Right renal cortex interstitium (tissue), 3 donors: ENCODE measurements at regions not wholly inside any gene's neighbourhood (a gene's known extent, or its start where the extent isn't known, plus 50 kb on each side); places are given as distances from the start of the nearest gene placed in this dataset.

Experiments
- DNase-seq, 3 donors: peaks; one replicate each; pipeline ENCODE4 v3.0.0-alpha.2; 2013; ENCODE audit warnings: low read depth in 3 of 3, low spot score in 2 of 3

DNA sequence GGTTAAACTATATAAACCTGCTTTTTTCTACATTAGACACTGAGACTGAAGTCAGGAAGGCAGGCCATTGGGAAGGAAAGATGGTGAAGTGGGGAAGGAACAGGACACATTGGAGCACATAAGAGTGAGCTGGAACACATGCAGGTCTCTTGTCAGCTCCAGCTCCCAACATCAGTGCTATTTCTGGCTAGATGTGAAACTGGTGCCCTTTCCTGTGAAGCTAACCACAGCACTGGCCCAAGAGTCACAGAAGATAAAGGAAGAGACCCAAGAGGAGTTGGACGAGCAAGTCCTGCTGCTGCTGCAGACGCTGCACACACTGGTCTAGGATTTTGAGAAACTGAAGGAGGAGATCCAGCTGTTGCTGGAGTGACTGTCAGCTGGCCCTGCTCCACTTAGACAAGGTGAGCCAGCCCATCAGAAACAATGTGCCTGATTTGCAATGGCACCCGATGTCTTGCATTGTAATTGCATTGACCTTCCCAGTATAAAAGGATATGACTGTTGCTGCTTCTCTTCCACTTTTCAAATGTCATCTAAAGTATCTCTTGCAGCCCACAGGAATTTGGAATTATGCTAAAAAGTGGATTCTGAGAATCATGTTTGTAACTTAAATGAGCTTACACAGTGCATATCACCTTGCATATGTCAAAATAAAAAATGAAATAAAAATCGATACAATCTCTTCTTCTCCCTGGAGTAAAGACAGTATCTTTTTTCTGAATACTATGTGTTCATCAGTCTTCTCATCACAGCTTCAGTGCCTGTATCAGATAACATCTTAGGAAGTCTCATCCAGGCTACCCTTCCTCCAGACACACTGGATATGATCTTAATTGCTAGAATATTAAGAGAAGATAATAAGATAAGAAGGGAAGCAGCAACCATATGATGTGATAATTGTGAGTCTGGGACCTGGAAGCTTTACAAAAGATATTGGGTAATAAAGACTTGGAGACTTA, 230.7 kb upstream of the SPRY2 start:
- DNase-seq: no peak

DNA sequence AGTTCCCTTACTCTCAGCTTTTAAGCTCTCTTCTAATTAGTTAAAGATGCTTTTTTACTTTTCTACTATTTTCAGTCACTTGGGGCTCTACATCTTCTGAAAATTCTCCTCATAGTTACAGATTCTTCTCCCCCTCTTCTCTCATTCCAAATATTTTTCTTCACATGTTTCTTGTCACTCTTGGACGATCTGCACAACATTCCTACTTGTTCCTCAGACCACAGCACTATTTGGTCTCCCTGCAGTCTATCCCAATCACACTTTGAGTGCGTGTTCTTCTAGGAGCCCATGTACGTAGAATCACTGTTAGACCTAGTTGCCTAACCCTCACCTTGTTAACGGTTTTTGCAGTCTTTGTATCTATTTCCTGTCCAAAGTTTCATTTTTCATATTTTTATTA, 222.5 kb upstream of the SPRY2 start:
- no peak for DNase-seq

DNA sequence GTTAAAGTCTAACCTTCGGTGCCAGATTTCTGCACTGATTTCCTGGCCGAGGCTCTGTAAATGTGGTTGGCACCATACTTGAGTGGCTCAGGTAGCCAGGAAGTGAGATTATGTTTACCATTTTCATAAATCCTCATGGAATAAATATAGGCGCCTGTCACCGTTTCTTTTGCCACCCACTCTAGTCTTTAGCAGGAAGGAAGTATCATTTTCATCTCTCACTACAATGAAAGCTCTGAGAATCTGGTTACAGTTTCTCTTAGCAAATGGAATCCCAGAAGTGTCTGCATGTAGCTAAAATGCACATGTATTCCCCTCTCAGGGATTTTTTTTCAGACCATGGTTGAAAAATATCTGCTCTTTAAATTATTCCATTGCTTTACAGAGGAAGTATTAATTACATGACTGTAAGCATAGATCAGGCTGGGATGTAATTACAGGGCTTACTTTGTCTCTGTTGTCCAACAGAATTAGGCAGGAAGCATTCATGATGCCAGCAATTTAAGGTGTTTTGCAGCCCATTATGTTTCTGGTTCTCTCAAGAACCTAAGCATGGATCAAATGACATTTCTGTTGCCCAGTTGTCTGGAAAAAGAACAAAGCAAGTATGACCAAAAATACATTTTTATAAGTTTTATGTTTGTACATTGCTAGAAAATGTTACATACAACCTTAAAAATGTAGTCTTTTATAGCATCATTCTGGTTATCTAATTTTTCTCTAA, 221.7 kb upstream of the SPRY2 start:
- DNase-seq: no peak

DNA sequence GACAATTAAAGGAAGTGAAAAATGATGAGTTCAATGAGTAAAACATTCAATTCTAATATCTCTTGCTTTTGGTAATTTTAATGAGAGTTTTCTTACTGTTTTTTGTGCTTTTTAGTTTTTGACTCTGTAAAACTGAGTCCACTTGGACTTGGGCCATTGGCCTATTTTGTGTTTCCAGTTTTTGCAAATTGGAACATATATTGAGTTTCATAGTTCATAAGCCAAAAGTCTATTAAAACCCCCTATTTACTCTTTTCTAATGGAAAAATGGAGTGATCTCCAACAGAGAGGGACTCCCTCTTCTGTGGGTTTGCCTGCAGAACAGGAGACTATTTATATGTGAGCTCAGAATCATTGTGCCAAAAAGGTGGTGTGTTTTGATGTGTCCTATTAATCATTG, 219.7 kb upstream of the SPRY2 start:
- DNase-seq: no peak

DNA sequence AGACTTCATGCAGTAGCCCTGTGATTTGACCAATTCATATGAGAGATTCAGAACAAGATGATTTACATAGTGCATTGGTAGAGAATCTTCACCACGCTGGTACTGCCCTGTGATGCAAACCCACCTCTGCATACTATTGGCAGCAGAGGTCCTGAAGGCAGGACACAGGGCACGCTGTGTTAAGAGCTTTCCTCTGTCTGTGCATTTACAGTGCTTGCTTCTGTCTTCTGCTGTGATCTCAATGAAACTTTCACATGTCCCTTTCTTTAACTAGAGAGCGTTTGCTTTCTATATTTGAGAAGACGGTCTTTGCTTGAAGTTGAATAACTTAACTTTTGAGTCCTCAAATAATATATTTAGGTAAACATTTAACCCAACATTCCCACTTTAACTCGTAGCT, 219.0 kb upstream of the SPRY2 start:
- no peak for DNase-seq

DNA sequence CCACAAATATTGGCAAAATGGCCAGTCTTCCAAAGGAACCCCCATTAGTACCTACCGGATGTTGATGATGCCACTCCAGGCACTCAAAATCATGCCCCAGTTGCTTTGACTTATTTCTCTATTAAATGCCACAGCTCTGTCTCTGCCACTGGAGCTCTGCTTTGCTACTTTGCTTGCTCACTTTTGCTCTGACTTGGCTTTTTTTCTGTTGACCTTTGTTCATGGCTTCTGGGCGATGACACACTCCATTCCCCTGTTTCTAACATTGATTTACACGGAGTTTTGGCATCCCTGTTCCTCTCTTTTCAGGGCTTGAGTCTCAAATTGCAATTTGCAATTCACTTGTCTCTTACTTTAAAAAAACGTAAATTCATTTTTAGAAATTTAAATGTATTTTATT, 217.1 kb upstream of the SPRY2 start:
- DNase-seq: no peak

DNA sequence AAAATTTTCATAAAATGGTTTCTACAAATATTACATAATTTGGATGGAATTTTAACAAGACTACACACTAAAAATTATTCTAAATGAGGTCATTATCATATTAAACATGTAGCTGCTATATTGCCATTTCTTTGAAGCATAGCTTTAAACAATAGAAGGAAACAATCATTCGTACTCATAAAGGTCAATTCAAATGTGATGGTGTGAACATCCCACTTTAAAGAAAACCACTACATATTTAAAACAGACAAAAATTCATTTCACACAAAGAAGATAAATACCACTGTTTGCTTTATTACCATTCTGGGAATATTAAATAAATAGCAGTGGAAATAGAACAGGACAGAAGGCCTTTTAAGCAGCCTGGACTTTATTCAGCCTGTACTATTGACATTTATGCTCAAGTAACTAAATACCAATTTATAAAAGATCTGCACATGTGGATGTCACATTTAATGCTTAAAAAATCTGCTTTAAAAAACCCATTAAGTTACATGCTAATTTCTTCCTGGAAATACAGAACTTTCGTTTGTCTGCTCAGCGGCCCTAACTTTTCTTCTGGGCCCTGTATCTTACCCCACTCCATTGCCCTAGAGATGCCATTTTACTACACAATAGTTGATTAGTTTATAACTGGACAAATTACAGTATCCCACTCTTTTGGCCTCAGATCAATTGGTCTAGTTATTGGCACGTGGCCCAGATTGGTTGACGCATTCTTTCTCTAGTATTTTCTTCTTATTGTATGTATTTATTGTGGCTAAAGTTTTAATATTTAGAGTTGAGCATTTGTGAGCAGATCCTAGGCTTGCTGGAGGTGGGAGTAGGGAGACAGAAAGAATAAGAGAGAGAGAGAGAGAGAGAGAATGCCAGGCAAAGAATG, 215.1 kb upstream of the SPRY2 start:
- no peak for DNase-seq

DNA sequence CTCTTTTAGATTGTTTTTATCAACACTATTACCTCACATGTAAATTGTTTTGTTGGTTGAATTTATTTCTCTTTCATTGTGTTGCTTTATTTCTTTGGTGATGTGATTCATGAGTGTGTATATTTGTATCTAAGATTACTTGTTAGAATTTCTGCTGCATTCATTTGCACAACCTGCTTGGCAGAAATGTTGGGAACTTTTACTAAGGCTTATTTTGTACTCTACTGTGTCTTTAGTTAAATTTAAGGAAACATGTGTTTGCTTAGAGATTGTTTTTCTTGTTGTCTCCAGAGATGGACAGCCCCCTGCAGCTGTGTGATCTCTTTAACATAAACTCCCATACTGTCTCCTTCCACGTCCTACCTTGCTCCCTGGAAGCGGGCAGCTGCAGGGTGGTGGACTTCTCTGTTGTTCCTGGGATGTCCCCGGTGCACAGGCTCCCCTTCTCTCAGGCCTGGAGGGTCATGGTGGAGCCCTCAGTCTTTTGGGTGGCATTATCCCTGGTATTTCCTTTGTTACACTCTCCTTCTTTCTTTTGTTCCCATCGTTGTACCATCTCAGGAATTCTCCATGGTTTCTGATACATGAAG, 212.0 kb upstream of the SPRY2 start:
- no peak for DNase-seq

DNA sequence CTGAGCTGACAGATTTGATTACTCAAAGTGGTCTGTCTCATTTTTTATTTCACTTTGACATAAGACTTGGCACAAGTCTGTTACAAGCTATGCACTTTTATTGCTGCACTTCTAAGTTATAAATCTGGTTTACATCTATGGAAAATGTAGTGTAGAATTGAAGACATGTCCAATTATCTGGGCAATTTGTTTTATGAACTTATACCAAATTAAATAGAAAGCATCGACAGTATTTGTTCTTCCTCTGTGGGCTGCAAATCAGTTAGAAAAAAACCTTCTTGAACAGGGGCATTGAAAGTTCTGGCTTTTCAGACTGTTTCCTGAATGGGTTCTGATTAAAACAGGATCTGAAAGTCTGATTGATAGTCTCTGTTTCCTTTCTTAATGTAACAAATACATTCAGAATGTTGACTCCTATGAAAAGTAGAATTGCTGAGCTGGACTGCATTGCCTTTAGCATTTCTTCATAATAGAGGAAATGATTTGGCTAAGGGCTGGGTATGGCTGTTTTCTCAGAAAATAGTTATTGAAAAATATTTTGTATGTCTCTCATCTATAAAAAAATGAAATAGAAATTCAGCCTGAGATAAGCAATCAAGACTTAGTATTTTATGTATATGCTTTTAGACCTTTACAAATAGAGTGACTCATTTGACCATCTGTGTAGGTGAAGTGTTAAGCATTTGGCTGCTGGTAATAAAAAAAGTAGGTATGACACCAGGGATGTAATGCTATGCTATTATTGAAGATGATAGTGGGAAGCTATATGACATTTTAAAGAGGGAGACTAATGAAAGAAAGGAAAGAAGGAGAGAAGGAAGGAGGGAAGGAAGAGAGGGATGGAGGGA, 210.9 kb upstream of the SPRY2 start:
- DNase-seq: no peak

DNA sequence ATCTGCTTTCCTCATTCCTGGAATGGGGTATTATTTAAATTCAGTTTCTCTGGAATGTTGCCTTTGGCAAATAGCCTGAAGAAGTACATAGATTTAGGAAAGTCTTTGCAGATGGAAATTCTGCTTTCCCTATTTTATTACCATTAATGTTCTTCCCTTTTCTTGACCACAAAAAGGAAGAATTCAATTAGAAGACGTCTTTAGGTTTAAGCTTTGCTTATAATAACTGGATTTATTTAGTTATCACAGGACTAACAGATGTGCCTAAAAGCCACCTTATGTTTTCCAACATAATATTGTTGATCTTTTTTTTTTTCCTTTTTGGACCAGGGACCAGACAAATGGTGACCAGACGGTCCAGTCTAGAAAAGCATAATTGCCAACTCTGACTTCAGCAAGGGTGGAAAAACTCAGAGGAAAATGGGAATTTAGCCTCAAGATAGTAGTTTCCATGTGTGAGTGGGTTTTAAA, 210.1 kb upstream of the SPRY2 start:
- no peak for DNase-seq

DNA sequence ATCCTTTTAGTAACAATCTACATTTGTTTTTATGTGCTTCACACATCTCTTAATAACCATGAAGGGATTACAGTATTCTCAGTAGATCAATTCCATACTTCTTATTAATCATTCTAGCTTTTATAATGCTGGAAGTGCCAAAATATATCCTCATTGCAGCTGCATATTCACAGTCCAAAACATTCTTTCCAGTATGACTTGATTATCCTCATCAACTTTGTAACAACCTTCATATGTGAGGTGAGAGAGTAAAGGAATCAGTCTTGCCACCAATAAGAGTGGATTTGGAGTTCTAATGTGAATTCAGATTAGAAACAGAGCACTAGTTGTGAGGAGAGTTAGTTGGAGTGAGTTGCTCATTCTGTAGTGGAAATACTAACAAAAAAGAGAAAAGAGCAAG, 208.0 kb upstream of the SPRY2 start:
- DNase-seq: no peak

DNA sequence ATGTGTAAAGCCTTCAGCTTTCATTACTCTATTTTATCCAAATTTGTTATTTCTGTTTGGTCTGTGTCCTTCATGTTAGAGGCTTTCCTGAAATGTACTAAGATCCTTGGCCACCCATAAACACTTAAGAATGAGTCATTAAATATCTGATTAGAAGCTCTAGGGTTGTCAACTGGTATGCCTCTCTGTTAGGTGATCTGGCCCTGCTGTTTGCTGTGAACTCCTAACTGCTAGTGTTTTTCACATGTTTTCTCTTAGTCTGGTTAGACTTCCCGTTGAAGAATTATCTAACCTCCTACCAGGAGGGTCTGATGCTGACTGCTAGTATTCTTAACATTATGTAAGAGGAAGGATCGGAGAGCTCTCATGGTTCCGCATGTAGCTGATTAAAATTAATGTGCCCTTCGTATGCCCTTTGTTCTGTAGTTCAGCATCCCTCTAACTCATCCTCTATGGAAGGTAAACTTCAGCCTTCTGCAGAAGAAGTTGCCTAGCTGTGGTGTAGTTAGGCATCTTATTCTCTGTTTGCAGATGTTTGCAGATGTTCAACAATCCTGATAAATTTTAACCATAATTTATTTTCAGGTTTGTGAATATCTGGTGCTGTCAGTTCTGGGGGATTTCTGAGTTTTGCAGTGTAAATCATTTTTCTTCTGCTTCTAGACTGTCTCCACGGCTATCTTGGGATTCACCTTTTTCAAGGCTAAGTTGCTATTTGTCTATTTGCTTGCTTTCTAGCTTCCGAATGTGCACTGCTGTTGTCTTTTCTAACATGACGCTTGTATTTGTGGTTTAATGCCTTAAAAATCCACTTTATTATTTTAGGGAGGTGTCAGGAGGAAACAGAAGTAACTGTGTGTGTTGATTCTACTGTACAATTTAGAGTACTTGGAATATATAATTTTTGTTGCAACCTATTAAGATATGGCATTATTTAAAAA, 207.2 kb upstream of the SPRY2 start:
- DNase-seq: no peak

DNA sequence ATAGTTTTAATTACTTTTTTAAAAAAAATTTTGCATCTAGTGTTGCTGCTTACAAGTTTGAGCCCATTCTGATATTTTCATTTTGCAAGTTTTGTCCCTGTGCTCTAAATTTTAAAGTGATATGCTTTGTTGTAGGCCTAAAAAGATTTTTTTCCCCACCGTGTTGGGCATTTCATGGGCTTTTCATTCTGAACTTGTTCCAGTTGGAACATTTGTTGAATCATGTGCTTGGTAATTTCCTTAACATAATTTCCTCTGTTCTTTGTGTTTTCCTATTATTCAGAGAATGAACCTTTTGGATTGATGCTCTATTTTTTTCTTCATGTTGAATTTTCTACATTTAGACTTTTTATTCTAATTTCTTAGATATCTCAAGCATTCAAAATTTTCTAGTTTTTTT, 206.4 kb upstream of the SPRY2 start:
- no peak for DNase-seq

DNA sequence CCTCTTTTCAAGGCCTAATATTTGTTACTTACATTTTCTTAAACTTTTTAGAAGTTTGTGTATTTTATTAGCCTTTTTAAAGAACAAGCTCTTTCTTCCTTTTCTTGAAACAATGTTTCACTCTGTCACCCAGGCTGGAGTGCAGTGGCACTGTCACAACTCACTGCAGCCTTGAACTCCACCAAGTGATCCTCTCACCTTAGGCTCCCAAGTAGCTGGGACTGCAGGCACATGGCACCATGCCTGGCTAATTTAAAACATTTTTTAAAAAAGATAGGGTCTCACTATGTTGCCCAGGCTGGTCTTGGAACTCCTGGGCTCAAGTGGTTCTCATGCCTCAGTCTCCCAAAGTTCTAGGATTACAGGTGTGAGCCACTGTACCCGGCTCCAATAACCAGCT, 192.2 kb upstream of the SPRY2 start:
- DNase-seq: no peak

DNA sequence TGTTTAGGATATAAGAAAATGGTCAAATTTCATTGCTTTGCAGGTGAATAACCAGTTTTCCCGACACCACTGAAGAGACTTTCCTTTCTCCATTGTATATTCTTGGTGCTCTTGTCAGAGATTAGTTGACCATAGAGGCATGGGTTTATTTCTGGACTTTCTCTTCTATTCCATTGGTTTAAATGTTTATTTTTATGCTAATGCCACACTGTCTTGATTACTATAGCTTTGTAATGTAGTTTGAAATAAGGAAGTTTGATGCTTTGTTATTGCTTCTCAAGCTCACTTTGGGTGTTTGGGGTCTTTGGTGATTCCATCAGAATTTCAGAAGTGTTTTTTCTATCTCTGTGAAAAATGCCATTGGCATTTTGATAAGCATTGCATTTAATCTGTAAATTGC, 190.0 kb upstream of the SPRY2 start:
- DNase-seq: no peak

DNA sequence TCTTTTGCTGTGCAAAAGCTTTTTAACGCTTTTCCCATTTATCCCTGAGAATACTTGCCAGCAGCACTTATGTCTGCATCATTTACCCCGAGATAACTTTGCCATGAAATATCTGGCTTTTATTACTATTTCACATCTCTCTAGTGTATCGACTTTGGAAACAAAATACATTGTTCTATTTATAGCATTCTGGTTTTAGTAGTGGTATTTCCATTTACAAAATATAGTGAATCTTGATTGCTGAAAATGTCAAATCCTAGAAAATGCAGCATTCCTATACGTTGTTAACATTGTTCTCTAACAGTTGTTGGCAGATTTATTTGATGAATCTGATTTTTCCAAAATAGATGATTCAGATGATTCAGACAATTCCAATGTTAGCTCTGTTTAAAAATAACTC, 189.3 kb upstream of the SPRY2 start:
- no peak for DNase-seq

DNA sequence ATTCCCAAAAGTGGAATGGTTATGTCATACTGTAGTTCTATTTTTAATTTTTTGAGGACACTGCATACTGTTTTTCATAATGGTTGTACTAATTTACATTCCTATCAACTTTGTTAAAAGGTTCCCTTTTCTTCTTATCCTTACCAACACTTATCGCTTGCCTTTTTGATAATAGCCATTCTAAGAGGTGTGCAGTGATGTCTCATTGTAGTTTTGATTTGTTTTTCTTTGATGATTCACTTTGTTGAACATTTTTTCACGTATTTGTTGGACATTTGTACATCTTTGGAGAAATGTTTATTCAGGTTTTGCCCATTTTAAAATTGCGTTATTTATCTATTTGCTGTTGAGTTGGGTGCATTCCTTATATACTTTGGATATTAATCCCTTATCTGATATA, 188.8 kb upstream of the SPRY2 start:
- no peak for DNase-seq

DNA sequence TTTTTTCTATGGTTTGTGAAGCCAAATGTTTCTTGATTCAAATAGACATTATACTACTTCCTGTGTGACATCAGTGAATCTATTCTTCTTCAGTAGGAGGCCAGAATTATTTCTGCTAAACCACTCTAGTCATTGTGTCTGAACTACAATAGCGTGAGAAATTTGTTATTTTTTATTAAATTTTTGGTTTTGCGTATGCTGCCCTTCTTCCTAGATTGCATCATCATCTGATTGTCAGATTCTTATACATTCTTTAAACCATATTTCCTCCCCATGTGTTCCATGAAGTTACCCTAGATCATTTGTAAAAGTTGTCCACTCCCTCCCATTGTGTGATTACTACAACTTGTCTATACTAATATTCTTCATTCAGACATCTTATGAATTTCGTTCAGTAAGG, 187.8 kb upstream of the SPRY2 start:
- DNase-seq: no peak

DNA sequence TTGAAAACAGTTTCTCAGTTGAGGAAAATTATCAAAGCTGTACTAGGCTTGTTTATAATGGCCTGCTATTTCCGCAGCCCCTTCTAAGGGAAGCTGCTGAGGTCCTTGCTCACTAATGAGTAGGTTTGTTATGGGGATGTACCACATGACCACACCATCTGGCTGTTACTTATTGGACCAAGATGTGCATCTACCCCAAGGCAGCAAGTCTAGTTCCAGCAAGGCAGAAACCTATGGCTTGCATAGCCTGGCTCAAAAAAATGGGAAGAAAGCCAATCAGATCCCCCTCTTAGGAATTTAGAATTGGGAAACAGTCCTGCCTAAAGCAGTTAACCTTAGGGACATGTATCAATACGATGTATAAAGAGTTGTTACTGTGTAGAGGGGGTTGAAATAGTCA, 186.5 kb upstream of the SPRY2 start:
- no peak for DNase-seq
